SIG-M5 treated with dmso at 0.1 percent for 504 hours (cell line): ENCODE measurements at regions not wholly inside any gene's neighbourhood (a gene's known extent, or its start where the extent isn't known, plus 50 kb on each side); places are given as distances from the start of the nearest gene placed in this dataset.
"Not testable (repeated sequence)": the region's sequence is repeated elsewhere in the genome, so short reads cannot be mapped to it uniquely, and the experiment has no call there.

ENCODE experiments used
- DNase-seq: peaks from one replicate; lab custom pipeline; 2025; ENCODE audit not compliant: unreplicated experiment; lab: John Stamatoyannopoulos, UW

DNA sequence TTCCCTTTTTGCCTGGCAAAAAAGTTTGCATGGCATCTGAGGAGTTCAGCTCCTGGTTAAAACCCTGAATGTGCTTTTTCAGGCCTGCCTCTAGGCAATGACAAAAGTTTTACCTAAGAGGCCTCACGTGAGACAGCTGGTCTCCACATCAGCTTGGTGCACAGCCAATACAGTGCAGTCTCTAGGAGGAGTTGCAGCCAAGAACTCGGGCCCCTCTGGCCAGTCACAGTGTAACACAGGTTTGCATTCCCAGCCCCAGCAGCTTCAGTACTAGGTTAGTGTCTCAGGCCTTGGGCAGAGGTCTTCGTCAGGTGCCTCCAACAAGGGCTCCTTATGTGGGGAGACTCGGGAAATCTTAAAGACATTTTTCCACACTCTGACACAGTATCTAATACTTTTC, 771.7 kb downstream of the SORCS1 start:
- no peak for DNase-seq

DNA sequence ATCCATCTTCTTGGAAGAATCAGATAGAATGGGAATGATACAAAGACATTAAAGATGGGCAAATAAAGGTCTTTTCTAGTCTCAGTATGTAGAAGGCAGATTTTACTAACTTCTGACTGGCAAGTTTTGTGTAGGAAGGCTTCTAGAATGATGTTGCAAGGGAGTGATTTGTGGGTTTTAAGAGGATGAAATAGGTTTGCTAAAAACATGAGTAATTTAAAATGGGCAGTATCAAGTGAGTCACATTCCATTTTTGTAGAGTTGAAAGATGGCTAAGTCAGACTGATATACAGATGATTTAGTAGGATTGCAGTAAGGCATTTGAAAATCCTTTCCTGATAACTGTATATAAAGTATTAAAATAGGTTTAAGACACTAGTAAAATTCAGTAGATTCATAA, 777.4 kb downstream of the SORCS1 start:
- no peak for DNase-seq

DNA sequence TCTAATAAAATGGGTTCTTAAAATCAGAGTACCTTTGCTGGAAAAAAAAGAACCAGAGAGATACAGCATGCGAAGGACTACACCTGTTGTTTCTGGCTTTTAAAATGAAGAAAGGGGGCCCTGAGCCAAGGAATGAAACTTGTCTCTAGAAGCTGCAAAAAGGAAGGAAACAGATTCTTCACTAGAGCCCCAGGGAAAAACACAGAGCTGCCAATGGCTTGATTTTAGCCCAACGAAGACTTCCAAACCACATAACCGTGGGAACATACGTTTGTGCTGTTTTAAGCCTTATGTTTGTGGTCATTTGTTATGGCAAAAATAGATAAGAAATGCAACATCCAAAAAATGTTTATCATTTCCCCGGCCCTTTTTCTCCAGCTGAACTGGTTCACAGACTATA, 780.0 kb downstream of the SORCS1 start:
- DNase-seq, result no peak

DNA sequence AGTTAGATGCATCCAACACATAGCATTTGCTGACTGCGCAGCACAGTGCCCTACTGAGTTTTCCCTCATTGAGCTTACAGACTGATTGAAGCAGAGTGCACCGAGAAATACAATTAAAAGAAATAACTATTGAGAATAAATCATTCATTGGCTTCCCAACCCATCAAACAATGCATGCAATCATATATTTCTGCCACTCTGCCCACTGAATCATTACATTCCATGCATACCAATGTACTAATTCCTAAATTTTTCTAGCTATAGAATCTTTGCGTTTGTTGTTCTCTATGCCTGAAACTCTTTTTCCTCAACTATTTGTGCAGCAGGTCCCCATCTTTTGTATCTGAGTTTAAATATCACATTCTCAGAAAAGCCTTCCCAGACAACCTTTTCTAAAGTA, 783.8 kb downstream of the SORCS1 start:
- no peak for DNase-seq

DNA sequence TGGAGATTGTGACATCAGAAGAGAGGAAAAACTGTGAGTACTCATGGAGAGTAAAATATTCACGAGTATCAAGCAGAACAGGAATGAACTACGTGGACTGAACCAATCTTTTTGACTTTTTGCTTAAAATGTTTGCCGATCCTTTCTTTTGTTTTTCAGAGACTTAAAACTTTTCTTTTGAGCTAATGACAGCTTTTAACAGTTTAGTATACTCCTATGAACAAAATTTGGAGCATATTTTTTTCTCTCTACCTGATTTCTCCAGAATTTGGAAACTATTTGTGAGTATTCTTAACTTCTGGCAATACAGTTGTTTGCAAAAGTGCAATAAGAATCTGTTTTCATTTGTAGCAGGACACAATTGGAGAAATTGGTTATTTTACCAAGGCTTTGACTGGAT, 786.3 kb downstream of the SORCS1 start:
- no peak for DNase-seq

DNA sequence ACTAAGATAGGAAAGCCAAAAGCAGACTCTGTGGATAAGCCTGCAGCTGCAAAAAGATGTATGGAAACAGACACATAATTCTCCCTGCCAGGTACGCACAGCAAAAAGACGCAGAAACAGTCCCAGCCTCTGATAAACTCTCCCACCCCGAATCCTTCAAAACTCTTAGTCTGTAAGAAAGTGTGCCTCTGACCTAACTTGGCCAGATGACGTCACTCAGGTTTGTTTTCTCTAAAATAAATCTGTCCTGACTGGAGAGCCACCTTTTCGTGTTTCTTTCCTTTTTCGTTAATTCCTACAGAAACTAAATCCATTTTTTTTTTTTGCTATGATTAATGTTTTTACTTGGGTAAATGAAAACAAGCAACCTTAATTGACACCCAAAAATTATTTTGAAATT, 793.8 kb downstream of the SORCS1 start:
- DNase-seq, result no peak

DNA sequence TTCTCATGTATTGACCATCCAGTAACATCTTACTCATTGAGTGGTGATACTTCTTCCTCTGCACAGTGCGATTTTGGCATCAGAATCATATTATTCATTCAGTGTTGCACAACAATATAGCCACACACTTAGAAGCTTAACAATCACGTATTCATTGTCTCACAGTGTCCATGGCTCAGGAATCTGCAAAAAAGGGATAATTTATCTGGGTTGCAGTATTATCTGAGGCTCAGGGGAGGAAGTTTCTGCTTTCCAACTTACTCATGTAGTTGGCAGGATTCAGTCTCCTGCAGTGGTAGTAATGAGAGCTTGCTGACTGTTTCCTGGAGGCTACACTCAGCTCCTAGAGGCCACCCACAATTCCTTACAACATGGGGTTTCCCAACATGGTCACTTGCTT, 803.6 kb downstream of the SORCS1 start:
- no peak for DNase-seq

DNA sequence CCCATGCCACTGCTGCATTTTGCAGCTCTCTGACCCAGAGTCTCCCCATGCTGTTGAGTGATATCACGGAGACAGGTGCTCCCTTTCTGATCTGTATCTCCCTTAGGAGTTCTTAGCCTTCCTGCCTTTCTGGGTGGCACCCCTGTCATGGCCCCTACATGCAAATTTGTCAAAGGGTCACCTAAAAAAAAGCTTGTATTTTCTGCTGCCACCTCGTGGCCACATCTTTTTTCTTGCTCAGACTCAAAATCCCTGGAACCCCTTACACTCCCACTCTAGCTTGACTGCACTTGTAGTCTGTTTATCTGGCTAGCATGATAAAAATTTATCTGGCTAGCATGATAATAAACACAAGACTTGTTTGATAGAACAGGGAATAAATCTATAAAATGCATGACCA, 809.1 kb downstream of the SORCS1 start:
- DNase-seq, result no peak

DNA sequence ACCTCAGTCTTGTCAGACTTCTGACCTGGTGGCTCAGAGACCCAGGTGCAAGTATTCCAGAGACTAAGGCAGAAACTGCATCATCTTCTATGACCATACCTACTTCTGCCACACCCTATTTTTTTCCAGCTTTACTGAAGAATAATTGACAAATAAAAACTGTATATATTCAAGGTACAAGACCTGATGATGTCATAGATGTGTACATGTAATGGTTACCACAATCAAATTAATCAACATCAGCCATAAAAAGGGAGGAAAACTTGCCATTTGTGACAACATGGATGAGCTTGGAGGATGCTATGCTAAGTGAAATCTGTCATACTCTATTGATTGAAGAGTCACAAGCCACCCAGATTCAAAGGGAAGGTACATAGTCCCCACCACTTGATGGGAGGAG, 815.6 kb downstream of the SORCS1 start:
- DNase-seq, result no peak

DNA sequence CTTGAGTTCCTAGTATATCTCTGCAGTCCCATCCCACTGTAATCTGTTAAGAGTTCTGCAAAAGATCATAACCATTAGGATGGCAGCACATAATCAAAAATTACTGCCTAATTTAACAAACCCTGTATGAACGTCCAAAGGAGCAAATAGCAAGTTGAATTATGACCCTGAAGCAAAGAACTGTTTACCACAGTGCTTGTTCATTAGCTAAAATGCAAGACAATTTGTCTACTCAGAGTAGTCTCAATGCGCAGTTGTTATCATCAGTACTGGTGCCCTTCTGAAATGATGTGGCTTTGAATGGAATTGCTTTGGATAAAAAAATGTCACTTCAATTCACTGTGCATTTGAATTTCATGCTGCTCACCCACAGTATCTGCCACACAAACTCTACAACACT, 817.0 kb downstream of the SORCS1 start:
- no peak for DNase-seq

DNA sequence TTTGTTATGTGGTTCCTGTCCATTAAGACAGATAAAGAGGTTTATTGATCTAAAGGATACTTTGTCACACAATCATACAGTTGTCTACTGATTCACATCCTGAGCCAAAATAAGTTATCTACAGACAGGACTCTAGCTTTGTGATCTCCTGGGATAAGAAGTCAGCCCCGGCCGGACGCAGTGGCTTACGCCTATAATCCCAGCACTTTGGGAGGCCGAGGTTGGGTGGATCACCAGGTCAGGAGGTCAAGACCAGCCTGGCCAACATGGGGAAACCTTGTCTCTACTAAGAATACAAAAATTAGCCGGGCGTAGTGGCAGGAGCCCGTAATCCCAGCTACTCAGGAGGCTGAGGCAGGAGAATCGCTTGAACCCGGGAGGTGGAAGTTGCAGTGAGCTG, 821.0 kb downstream of the SORCS1 start:
- not testable (repeated sequence) for DNase-seq

DNA sequence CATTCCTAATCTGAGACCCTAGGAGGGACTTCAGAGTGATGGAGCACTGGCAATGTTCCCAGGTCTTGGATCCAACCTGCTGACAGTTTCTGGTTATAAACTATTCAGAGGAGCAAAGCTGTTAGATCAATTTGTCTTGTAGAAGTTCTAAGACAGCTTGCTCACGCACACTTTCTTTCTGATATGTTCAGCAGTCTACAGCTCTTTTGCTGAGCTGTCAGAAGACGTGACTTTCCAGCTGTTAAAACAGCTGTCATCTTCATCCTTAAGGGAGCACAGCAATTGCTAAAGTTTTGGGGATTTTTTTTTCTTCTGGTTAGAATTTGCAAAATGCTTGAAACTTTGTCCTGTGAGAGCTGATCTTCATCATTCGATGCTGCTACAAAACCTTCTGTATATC, 823.1 kb downstream of the SORCS1 start:
- no peak for DNase-seq

DNA sequence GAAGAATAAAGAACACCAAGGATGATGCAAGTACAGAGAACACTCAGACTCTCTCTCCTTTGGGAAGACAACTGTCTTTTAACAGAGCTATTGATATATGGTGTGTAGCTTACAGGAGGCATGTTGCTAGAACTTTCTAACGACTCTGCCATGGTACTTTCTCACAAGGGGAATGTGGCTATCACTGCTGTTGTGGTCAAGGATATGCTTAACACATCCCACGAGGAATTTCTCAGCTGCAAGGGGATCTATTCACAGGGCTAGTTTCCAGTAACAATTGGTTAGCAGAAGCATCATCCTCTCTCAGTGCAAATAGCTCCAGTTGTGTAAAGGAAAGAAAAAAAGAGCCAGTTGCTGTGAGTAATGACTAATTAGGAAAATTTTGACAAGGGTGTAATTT, 826.0 kb downstream of the SORCS1 start:
- no peak for DNase-seq

DNA sequence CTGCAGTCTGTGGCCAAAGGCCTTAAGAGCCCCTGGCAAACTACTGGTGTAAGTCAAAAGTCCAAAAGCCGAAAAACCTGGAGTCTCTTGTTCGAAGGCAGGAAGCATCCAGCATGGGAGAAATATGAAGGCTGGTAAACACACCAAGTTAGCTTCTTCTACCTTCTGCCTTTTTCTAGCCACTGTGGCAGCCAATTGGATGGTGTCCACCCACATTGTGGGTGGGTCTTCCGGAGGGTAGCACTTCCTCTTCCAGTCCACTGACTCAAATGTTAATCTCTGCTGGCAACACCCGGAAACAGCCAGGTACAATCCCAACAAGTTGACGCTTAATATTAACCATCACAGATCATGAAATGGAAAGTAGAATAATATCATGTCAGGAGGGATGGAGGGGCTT, 827.6 kb downstream of the SORCS1 start:
- DNase-seq, result no peak

DNA sequence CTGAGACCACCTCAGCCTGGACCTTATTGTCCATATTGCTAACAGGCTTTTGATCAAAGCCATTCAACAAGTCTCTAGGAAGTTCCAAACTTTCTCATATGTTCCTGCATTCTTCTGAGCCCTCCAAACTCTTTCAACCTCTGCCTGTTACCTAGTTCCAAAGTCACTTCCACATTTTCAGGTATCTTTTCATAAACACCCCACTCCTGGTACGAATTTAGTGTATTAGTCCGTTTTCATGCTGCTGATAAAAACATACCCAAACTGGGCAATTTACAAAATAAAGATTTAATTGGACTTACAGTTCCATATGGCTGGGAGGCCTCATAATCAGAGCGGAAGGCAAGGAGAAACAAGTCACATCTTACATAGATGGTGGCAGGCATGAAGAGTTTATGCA, 836.8 kb downstream of the SORCS1 start:
- DNase-seq, result no peak

DNA sequence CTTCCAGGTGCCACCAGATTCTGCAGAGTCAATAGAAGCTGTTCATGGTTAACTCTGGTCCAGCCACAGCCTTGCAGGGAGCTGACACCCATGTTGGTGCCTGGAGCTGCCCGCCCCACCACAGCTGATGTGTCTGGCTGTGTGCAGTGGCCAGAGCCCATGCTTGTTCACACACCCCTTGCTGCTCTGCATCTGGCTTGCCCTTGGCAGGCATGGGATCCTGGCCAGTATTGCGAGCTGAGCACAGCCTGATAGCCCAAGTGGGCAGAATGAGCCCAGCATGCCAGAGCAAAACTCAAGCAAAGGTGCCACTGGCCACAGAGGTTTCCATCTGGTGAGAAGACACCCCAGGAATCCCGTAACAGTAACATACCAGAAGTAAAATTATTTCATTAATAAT, 843.6 kb downstream of the SORCS1 start:
- DNase-seq, result no peak

DNA sequence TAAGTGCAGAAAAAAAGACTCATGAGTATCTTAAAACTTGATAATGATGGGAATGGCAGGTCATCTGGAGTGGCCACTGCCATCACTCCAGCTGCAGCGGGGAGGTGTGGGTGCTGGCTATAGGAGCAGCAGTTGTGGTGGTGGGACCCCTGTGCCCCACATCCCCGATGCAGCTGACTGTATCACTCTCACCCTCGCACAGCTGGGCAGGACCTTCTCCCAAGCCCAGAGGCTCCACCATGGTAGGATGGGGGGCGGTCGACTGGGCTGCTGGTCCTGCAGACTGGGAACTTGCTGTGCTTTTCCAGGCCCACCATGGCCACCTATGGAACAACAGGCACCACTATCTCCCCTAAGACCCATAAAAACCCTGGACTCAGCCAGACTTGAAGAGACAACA, 844.4 kb downstream of the SORCS1 start:
- DNase-seq, result no peak

DNA sequence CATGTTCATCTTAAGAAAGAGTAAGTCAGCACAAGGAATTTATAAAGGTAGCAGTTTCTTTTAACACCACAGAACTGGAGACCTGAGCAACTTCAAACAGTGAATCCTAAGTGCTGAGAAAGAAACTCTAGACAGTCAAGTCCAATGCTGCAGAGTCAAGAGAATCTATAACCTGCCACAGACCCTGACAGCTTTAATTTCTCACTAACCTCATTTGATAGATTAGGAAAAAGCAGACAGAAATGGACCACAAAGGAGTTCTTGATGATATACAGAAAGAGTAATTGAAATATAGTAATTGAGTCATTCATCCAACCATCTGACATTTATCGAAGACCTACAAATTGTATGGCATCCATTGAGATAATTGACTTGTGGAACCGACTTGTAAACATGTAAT, 847.0 kb downstream of the SORCS1 start:
- no peak for DNase-seq

DNA sequence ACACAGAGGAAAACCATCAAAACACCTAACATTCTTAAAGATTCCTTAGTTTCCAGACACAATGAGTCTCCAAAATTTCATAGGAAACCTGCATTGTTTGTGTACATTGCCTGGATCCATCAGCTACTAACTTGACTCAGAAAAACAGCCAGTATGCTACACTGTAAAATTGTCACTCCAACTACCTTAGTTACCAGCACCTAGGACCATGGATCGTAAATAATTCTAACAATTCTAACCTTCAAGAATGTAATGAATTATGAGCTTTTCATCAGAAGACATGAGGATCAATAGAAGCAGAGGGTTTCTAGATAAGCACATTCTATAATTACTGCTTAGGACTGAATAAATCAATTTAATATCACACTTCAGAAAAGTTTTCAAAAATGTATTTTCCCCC, 851.5 kb downstream of the SORCS1 start:
- no peak for DNase-seq

DNA sequence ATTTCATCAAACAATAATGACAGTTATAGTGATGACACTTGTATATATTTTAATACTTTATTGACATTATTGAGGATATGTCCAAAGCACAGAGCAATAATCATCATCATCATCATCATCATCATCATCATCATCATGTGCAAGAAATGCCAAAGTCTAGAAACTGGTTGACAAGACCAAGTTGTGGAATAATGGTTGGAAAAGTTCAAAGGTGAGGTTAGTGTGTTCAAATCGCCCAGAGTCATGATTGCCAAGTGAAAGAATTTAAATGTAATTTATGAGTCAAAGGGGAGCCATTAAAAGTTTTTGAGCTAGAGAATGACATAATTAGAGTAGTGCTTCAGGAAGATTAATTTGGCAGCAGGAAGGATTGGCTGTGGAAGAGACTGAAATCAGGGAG, 852.4 kb downstream of the SORCS1 start:
- DNase-seq, result no peak

DNA sequence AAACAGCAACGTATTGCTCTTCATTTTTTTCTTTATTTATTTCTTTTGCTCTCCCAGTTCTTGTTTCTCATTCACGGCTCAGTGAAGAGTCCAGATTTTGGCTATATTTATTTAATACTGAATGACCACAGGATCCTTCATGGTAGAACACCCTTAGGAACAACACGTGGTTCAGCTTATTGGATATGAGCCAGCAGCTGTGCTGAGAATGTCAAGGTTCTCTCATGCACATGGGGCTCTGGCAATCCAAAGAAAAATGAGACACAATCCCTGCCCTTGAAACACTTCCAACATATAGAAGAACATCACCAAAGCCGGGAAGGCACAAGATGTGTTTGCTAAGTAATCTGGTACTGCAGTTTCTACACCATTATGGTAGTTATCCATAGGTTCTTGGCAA, 852.9 kb downstream of the SORCS1 start:
- DNase-seq, result no peak

DNA sequence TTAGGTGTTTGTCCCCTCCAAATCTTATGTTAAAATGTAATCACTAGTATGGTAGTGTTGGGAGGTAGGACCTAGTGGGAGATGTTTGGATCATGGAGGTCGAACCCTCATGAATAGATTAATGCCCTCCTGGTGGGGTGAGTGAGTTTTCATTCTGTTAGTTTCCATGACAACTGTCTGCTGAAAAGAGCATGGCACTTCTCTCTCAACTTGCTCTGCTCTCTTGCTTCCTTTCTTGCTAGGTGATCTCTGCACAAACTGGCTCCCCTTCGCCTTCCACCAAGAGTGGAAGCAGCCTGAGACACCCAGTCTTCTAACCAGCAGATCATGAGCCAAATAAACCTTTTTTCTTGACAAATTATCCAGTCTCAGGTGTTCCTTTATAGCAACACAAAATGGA, 853.9 kb downstream of the SORCS1 start:
- no peak for DNase-seq

DNA sequence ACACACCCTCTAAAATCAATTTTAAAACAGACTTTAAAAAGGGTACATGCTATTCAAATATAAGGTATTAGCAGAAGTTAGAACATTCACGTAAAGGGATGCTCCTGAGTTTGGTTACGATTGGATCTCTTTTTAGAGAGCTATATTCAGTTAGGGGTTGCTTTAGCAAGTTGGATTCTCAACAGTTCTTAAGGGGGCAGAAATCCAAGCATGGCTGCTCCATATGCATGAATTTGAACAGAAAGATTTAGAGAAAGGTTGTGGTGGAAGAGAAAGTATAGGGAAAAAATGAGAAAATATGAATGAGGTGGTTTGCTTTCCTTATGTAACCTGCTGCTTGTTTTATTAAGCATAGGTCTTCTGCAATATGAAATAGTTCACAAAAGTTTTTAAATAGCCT, 855.1 kb downstream of the SORCS1 start:
- DNase-seq, result no peak

DNA sequence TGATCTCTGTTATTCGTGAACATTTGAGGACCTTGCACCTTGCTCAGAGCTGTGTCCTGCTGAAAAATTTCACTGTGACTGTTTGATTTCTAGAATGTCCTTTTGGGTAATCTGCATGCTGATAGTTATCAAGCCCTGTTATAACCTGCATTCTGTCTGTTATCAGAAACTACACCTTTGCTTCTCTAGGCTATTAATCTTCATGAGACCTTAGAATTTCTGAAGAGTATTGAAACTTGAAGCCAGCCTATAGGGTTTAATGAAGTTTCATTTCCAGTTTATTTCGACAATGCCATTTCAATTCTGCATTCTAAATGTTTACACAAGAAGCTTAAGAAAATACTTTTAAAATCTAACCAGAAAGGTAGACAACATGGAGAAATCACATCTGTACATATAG, 856.2 kb downstream of the SORCS1 start:
- no peak for DNase-seq
